ENCODE measurements at regions not wholly inside any gene's neighbourhood (a gene's known extent, or its start where the extent isn't known, plus 50 kb on each side); places are given as distances from the start of the nearest gene placed in this dataset.

GRCh38 chr3:96294143-96294542, 520.3 kb upstream of the EPHA6 start:
- ATAC-seq (ENCODE audit: insufficient number of reproducible peaks, low FRiP score, low read depth) (no peak), DNase-seq (ENCODE audit: low spot score) (no peak)
- H3K4me3 ChIP-seq: no peak overlapping the region
- no peaks in the 10 kb centered on the region for H3K9me3 ChIP-seq
- H3K36me3 ChIP-seq: no peaks in the 10 kb centered on the region
- no peaks in the 10 kb centered on the region for H3K4me1 ChIP-seq (ENCODE audit: control insufficient read depth in 1 of 2, low read depth in 2 of 2)
- no peaks in the 10 kb centered on the region for H3K27me3 ChIP-seq (replicated peaks; ENCODE audit: insufficient read depth)
- H3K27ac ChIP-seq: no peak overlapping the region
- TF ChIP-seq CTCF (IDR thresholded peaks at IDR 0.05): no peak

- H3K4me1 ChIP-seq (ENCODE audit: control insufficient read depth in 1 of 2, low read depth in 2 of 2): no peaks in the 10 kb centered on the region
- no peaks in the 10 kb centered on the region for H3K36me3 ChIP-seq
- no peak for TF ChIP-seq CTCF (IDR thresholded peaks at IDR 0.05)
- no peak overlapping the region for H3K4me3 ChIP-seq
- no peaks in the 10 kb centered on the region for H3K9me3 ChIP-seq
- ATAC-seq (ENCODE audit: insufficient number of reproducible peaks, low FRiP score, low read depth) (no peak), DNase-seq (ENCODE audit: low spot score) (no peak)
- no peak overlapping the region for H3K27ac ChIP-seq
- H3K27me3 ChIP-seq (replicated peaks; ENCODE audit: insufficient read depth): no peaks in the 10 kb centered on the region
Measured at GRCh38 chr3:96300743-96301142, 513.7 kb upstream of the EPHA6 start.

- H3K4me1 ChIP-seq (ENCODE audit: control insufficient read depth in 1 of 2, low read depth in 2 of 2): no peaks in the 10 kb centered on the region
- no peak for ATAC-seq (ENCODE audit: insufficient number of reproducible peaks, low FRiP score, low read depth)
- no peak overlapping the region for H3K4me3 ChIP-seq
- no peak for TF ChIP-seq CTCF (IDR thresholded peaks at IDR 0.05)
- no peak overlapping the region for H3K27ac ChIP-seq
- no peaks in the 10 kb centered on the region for H3K27me3 ChIP-seq (replicated peaks; ENCODE audit: insufficient read depth)
- DNase-seq (ENCODE audit: low spot score): no peak
- H3K9me3 ChIP-seq: no peaks in the 10 kb centered on the region
- no peaks in the 10 kb centered on the region for H3K36me3 ChIP-seq
Measured at GRCh38 chr3:96319166-96319565, 495.2 kb upstream of the EPHA6 start.

GRCh38 chr3:96324087-96324486, 490.3 kb upstream of the EPHA6 start:
- H3K4me3 ChIP-seq: no peak overlapping the region
- no peaks in the 10 kb centered on the region for H3K4me1 ChIP-seq (ENCODE audit: control insufficient read depth in 1 of 2, low read depth in 2 of 2)
- DNase-seq (ENCODE audit: low spot score) (no peak), ATAC-seq (ENCODE audit: insufficient number of reproducible peaks, low FRiP score, low read depth) (no peak)
- H3K27me3 ChIP-seq (replicated peaks; ENCODE audit: insufficient read depth): no peaks in the 10 kb centered on the region
- H3K36me3 ChIP-seq: no peaks in the 10 kb centered on the region
- no peaks in the 10 kb centered on the region for H3K9me3 ChIP-seq
- no peak overlapping the region for H3K27ac ChIP-seq
- no peak for TF ChIP-seq CTCF (IDR thresholded peaks at IDR 0.05)

GRCh38 chr3:96330795-96331194, 483.6 kb upstream of the EPHA6 start:
- H3K4me3 ChIP-seq: no peak overlapping the region
- no peaks in the 10 kb centered on the region for H3K36me3 ChIP-seq
- peaks cover 3 to 14% of the 10 kb centered on the region in 2 donors for H3K4me1 ChIP-seq (ENCODE audit: control insufficient read depth in 1 of 2, low read depth in 2 of 2)
- ATAC-seq (ENCODE audit: insufficient number of reproducible peaks, low FRiP score, low read depth): no peak
- H3K27ac ChIP-seq: no peak overlapping the region
- no peak for DNase-seq (ENCODE audit: low spot score)
- TF ChIP-seq CTCF (IDR thresholded peaks at IDR 0.05): no peak
- no peaks in the 10 kb centered on the region for H3K27me3 ChIP-seq (replicated peaks; ENCODE audit: insufficient read depth)
- no peaks in the 10 kb centered on the region for H3K9me3 ChIP-seq
